ENCODE measurements at regions not wholly inside any gene's neighbourhood (a gene's known extent, or its start where the extent isn't known, plus 50 kb on each side); places are given as distances from the start of the nearest gene placed in this dataset.

GRCh38 chr3:68631850-68632545 lies 300.3 kb downstream of the TAFA4 start:
- TF ChIP-seq, protein P1, sequence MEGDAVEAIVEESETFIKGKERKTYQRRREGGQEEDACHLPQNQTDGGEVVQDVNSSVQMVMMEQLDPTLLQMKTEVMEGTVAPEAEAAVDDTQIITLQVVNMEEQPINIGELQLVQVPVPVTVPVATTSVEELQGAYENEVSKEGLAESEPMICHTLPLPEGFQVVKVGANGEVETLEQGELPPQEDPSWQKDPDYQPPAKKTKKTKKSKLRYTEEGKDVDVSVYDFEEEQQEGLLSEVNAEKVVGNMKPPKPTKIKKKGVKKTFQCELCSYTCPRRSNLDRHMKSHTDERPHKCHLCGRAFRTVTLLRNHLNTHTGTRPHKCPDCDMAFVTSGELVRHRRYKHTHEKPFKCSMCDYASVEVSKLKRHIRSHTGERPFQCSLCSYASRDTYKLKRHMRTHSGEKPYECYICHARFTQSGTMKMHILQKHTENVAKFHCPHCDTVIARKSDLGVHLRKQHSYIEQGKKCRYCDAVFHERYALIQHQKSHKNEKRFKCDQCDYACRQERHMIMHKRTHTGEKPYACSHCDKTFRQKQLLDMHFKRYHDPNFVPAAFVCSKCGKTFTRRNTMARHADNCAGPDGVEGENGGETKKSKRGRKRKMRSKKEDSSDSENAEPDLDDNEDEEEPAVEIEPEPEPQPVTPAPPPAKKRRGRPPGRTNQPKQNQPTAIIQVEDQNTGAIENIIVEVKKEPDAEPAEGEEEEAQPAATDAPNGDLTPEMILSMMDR (IDR thresholded peaks at IDR 0.05; ENCODE audit: low read depth, low read length) = no peak
- H3K4me3 ChIP-seq (ENCODE audit: low read depth, low read length) = no peak overlapping the region

GRCh38 chr3:68620211-68620610 lies 312.1 kb downstream of the TAFA4 start:
- TF ChIP-seq, protein P1 (IDR thresholded peaks at IDR 0.05; ENCODE audit: low read depth, low read length) = no peak
- H3K4me3 ChIP-seq (ENCODE audit: low read depth, low read length) = no peak overlapping the region

DNA sequence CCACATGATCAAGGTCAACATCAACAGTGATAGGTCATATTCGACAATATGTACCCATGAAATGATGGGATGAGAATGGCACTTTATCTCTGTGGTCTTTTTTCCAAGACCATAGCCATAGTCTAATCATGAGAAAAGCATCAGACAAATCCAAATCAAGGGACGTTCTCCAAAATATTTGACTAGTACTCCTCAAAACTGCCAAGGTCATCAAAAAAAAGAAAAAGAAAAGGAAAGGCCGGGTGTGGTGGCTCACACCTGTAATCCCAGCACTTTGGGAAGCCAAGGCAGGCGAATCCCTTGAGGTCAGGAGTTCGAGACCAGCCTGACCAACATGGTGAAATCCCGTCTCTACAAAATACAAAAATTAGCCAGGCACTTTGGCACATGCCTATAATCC lies 318.3 kb downstream of the TAFA4 start:
- TF ChIP-seq, protein P1 (IDR thresholded peaks at IDR 0.05; ENCODE audit: low read depth, low read length) = no peak
- no peak overlapping the region for H3K4me3 ChIP-seq (ENCODE audit: low read depth, low read length)

- no peak overlapping the region for H3K4me3 ChIP-seq (ENCODE audit: low read depth, low read length)
- TF ChIP-seq, protein P1 (IDR thresholded peaks at IDR 0.05; ENCODE audit: low read depth, low read length) = no peak
Measured at GRCh38 chr3:68571321-68571720, 361.0 kb downstream of the TAFA4 start.

DNA sequence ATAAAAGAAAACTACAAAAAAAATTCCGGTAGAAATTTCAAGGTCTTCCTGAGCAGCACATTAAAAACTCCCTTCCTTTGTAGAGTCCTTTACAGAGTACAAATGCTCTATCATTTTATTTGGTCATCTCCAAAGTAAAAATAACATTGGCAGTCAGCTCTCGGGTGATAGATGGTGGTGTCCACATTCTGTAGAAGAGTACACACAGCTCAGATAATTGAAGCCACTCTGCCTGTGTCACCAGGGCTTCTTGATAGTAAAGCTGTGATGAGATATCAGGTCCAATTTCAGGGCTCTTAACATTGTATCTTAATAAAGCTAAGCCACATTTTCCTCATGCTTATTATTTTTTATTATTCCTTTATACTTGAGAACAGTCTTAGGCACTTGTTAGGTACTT lies 371.6 kb downstream of the TAFA4 start:
- H3K4me3 ChIP-seq (ENCODE audit: low read depth, low read length) = no peak overlapping the region
- TF ChIP-seq, protein P1 (IDR thresholded peaks at IDR 0.05; ENCODE audit: low read depth, low read length) = no peak

GRCh38 chr3:68535782-68536181 lies 396.6 kb downstream of the TAFA4 start:
- H3K4me3 ChIP-seq (ENCODE audit: low read depth, low read length) = no peak overlapping the region
- TF ChIP-seq, protein P1 (IDR thresholded peaks at IDR 0.05; ENCODE audit: low read depth, low read length) = no peak

- TF ChIP-seq, protein P1 (IDR thresholded peaks at IDR 0.05; ENCODE audit: low read depth, low read length) = no peak
Measured at GRCh38 chr3:68523330-68523729, 409.0 kb downstream of the TAFA4 start.

More at GRCh38 chr3:68523330-68523729, 409.0 kb downstream of the TAFA4 start:
- no peak overlapping the region for H3K4me3 ChIP-seq (ENCODE audit: low read depth, low read length)
